Right renal pelvis (tissue), 4 donors: ENCODE measurements at regions not wholly inside any gene's neighbourhood (a gene's known extent, or its start where the extent isn't known, plus 50 kb on each side); places are given as distances from the start of the nearest gene placed in this dataset.
"Not testable (repeated sequence)": the region's sequence is repeated elsewhere in the genome, so short reads cannot be mapped to it uniquely, and the experiment has no call there.

Source experiments
- DNase-seq, 4 donors: peaks; one replicate each; pipeline ENCODE4 v3.0.0-alpha.2; 2013; ENCODE audit warnings: low read depth in 4 of 4, low spot score in 3 of 4, missing footprints in 1 of 4

- not testable (repeated sequence) for DNase-seq
Measured at GRCh38 chr16:21530729-21531383, 68.5 kb upstream of the METTL9 start.

- not testable (repeated sequence) for DNase-seq
Measured at GRCh38 chr16:21532996-21533395, 66.4 kb upstream of the METTL9 start.

GRCh38 chr16:21533474-21533873 is 65.9 kb upstream of the METTL9 start:
- DNase-seq = not testable (repeated sequence)

- not testable (repeated sequence) for DNase-seq
Measured at GRCh38 chr16:21534561-21534960, 64.8 kb upstream of the METTL9 start.

- not testable (repeated sequence) for DNase-seq
Measured at GRCh38 chr16:21535201-21535600, 64.2 kb upstream of the METTL9 start.

- not testable (repeated sequence) for DNase-seq
Measured at GRCh38 chr16:21536740-21537139, 62.6 kb upstream of the METTL9 start.

GRCh38 chr16:21537598-21537997 is 61.8 kb upstream of the METTL9 start:
- not testable (repeated sequence) for DNase-seq

GRCh38 chr16:21539107-21539618 is 60.2 kb upstream of the METTL9 start:
- not testable (repeated sequence) for DNase-seq

GRCh38 chr16:21540770-21541433 is 58.5 kb upstream of the METTL9 start:
- not testable (repeated sequence) for DNase-seq

GRCh38 chr16:21541611-21542051 is 57.7 kb upstream of the METTL9 start:
- DNase-seq = not testable (repeated sequence)

- not testable (repeated sequence) for DNase-seq
Measured at GRCh38 chr16:21542075-21542474, 57.3 kb upstream of the METTL9 start.

- DNase-seq = not testable (repeated sequence)
Measured at GRCh38 chr16:21542491-21543124, 56.8 kb upstream of the METTL9 start.

- not testable (repeated sequence) for DNase-seq
Measured at GRCh38 chr16:21543151-21543836, 56.1 kb upstream of the METTL9 start.

- not testable (repeated sequence) for DNase-seq
Measured at GRCh38 chr16:21545664-21546326, 53.6 kb upstream of the METTL9 start.

- DNase-seq = not testable (repeated sequence)
Measured at GRCh38 chr16:21549396-21549795, 50.0 kb upstream of the METTL9 start.
